NCI-H2107 treated with DMSO at 0.1 percent for 48 hours (cell line): ENCODE measurements at regions not wholly inside any gene's neighbourhood (a gene's known extent, or its start where the extent isn't known, plus 50 kb on each side); places are given as distances from the start of the nearest gene placed in this dataset.
"Not testable (repeated sequence)": the region's sequence is repeated elsewhere in the genome, so short reads cannot be mapped to it uniquely, and the experiment has no call there.

Source experiments
- DNase-seq: peaks from one replicate; lab custom pipeline; 2025; ENCODE audit not compliant: unreplicated experiment; lab: John Stamatoyannopoulos, UW

GRCh38 chr5:57725658-57726504, 243.3 kb upstream of the ACTBL2 start:
- no peak for DNase-seq

DNA sequence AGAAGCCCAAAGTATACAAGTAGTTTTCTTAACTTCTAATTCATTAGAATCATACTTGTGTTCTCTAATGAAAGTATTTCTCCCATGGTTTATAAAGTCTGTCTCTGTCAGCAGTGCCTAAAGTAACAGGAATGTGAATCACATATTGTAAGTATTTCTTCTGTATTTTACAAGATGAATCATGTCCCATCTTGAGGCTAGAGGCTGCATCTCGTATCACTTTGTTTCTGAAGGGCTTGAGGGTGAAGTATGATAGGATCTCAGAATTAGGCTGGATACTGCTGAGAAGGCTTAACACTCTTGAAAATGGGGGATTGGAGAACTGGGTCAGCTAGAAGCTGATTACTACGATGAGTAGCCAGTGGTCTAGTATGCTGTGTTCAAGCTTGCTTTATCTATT, 242.2 kb upstream of the ACTBL2 start:
- no peak for DNase-seq

- no peak for DNase-seq
Observed at GRCh38 chr5:57721226-57721625, 238.6 kb upstream of the ACTBL2 start.

- DNase-seq = no peak
Observed at GRCh38 chr5:57720656-57721055, 238.0 kb upstream of the ACTBL2 start.

DNA sequence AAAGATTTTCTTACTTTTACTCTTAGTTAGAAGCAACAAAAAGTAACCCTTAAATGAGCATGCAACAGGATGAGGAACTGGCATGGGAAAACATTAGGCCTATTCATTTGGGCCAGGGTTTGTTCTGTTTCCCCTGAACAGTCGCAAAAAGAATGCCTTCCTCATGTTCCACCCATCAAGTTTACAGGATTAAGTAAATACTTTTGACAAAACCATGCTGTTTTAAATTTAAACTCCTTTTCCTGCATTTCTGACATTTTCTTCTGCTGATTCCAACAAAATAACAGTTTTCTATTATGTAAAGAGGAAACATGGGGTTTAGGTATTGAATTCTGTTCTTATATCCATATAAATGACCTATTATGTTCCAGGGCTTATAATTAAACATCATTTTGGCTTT, 236.6 kb upstream of the ACTBL2 start:
- DNase-seq = no peak

DNA sequence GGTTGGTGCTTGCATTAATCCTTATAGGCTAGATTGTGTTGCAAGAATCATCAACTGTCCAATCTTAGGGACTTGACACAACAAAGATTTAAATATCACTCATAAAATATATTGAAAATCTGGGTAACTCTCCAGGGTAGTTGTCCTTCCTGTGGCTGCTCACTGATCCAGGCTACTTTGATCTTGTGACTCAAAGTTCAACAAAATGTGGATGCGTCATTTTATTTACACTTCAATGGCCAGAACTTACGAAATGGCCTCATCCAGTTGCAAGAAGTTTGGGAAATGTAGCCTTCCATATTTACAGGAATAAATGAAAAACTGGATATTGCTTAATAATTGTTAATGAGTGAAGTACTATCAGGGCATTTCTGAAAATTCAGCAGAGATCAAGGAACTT, 235.5 kb upstream of the ACTBL2 start:
- DNase-seq = no peak

DNA sequence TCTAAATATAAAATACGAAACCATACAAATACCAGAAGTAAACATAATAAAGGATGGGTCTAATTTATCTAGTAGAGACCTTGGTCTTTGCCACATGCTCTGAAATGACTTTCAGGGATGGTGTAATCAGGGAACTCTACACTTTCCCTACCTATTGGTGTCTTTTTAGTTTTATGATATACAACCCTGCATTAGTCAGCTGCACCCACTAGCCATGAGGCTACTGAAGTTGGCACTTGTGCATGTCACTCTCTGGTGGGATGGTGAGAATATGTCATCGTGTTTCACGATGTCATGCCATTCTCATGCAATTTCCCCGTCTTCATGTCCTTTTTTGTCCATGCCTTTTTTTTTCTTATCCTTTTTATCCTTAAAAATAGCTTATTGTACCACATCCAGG, 234.9 kb upstream of the ACTBL2 start:
- no peak for DNase-seq

DNA sequence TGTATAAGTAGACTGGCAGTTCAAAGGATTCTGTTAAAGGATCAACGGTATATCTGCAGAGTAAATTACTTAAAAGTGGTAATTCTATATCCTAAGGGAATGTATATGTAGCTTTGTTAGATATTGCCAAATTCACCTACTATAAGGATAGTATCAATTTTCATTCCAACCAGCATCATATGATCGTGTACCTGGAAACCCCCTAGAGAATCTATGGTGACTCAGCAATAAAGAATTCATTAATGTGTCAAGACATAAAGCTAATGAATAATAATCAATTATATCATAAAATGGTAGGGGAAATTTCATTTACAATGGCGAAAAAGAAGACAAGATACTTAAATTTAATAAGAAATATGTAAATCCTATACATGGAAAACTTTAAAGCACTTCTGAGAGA, 234.1 kb upstream of the ACTBL2 start:
- no peak for DNase-seq

GRCh38 chr5:57715296-57715695, 232.7 kb upstream of the ACTBL2 start:
- DNase-seq = no peak

DNA sequence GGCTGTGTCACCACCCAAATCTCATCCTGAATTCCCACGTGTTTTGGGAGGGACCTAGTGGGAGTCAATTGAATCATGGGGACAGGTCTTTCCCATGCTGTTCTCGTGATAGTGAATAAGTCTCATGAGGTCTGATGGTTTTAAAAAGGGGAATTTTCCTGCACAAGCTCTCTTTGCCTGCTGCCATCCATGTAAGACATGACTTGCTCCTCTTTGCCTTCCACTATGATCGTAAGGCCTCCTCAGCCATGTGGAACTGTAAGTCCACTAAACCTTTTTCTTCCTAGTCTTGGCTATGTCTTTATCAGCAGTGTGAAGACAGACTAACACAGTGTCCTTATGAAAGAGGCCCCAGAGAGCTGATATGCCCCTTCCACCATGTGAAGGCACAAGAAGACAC, 230.9 kb upstream of the ACTBL2 start:
- DNase-seq = not testable (repeated sequence)

- no peak for DNase-seq
Observed at GRCh38 chr5:57711946-57712345, 229.3 kb upstream of the ACTBL2 start.

DNA sequence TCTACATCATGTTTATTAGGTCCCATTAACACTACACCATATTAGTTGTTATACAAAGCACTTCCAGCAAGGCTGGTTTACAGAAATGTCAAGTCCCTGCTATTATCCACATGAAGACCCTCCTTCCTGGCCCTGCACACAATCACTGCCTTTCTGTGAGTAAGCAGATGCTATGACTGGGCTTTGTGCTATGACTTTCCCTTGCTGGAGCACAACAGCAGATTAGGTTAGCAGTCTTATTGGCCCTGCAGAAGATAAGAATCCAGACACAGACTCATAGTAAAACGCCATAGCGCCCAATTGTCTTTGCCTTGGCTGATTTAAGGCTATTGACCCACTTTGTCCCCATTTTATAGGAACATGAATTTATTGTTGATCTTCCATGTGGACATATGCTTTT, 228.9 kb upstream of the ACTBL2 start:
- no peak for DNase-seq

DNA sequence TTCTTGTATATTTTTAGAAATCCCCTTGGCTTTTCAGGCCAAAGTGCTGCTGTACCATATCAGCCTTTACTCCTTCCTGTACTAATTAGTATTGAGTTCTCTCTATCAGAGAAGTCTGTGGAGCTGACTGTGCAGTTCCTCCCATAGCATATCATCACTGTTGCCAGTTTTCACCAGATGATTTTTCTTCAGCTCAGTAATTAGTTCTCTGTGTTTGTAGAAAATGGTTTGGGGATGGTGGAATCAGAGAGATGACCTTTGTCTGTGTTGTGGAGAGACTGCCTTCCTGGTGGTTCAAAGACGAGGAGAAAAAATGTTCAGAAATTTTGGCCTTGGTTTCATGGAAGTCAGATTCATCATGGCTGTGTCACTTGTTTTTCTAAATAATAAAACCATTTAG, 227.5 kb upstream of the ACTBL2 start:
- DNase-seq = no peak

DNA sequence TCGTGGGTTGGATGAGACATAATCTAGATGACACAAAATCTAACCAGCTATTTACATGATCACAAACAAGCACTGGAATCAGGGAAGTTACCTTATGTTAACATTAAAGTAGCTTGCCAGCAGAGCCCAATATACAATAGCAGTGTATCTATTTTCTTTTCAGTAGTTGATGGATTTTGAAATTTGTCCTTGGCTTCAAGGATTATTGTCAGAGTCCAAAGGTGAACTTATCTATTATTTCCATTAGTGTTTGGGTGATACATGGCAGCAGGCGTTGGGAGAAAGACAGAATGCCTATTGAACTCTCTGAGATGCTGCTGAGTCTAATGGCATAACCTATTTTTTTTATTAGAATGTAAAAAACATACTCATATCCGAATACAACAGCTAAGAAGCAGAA, 223.2 kb upstream of the ACTBL2 start:
- no peak for DNase-seq

DNA sequence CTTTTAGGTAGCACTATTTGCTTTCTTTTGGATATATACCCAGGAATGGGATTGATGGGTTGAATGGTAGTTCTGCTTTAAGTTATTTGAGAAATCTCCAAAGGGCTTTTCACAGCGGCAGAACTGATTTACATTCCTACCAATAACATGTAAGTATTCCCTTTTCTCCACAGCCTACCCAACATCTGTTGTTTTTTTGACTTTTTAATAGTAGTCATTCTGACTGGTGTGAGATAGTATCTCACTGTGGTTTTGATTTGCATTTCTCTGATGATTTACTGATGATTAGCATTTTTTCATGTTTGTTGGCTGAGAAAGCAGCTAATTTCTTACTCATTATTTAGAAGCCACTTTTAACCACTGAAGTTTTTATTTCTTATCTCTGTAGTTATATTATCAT, 221.1 kb upstream of the ACTBL2 start:
- DNase-seq = no peak

DNA sequence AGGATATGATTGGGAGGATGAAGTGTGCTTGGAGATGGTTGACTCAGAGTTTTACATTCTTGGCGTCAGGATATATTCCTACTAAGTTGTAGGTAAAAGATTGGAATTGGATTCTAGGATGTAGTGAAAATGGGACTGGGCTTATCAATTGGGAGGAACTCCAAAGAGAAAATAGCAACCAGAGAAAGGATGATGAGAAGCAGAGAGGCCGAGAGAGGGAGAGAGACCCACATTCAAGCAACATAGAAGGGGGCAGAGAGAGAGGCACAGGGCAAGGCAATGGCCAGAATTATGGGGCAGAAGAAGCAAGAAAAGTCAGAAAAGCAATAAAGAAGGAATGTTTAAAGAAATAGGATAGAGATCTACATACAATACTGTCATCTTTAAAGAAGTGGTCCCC, 217.9 kb upstream of the ACTBL2 start:
- DNase-seq = no peak

DNA sequence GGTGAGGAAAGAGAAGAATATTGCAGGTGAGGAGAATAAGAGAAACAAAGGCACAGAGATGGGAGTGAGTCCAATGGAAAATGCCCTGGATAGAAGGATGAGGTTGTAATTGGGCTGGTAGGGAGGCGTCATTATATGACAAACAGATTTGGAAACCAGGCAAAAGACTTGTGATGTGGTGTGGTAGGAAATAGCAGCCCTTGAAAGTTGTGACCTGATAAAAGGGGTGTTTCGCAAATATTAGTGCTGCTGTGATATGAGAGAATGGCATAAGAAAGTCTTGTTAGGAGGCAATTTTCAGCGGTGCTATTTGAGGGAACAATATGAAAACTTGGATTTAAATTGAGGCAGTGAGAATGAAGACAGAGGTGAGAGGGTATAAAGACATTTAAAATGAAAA, 217.5 kb upstream of the ACTBL2 start:
- no peak for DNase-seq

DNA sequence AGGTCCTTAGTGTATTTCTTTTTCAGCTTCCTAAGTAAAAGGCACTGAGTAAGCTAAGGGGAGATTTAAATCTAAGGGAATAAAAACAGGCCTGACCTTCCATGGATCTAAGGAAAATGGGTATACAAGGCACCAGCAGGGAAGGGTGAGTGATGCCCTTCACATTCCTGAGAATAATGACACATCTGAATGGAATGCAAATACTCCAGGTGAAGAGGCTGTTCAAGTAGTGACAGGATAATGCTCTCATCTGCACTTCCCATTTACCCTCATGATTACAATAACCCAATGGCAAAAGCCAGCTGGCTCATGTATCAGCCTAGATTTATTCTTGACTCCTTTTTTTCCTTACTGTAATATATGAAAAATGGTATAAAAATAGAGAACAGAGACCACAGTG, 216.2 kb upstream of the ACTBL2 start:
- no peak for DNase-seq

GRCh38 chr5:57698086-57698485, 215.5 kb upstream of the ACTBL2 start:
- no peak for DNase-seq

GRCh38 chr5:57696825-57697570, 214.4 kb upstream of the ACTBL2 start:
- no peak for DNase-seq

DNA sequence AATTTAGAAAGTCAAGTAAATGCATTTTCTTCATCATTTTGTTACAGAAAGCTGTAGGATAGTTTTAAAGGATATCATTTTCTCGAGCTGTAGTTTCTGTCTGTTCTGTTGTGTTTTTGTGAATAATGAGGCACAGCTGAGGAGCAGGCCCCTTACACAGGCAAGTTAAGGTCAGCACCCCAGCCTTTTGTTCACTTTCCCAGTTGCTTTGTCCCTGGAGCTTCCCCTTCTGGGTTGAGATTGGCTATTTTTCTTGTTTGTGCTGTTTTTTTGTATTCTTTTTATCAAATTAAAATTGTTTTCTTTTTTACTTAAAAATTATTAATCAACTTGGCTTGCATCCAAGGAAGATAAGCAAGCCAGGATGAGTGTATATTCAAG, 213.8 kb upstream of the ACTBL2 start:
- no peak for DNase-seq

DNA sequence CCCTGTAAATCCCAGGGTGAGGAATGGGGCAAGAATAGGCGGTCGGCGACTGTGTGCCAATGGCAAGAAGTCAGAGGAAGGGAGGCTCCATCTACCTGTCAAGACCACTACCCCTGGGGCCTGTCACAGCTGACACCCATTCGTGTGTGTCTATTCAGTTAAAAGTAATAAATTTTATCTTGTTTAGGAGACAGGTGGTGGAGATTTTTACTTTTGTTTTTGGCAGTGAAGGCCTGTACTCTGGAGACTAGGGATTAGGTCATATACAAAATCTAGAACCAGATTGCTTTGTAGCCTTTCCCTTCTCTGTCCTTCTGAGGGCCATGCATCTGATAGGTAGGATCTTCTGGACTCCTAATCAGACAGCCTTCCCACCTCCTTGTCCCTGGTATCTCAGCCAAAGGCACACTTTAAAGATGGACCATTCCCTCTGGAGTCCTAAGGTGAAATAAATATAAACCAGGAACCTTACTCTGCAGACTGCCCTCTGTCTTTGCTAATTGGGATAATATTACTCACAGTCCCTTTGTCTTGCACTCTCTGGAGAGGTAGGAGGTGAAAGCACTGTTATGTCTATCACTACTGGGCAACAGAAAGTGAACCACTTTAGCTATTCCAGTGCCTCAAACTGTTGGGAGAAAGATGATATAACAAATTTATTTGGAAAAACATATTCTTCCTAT, 213.2 kb upstream of the ACTBL2 start:
- DNase-seq = no peak
